HG03575 (cell line): ENCODE measurements at regions not wholly inside any gene's neighbourhood (a gene's known extent, or its start where the extent isn't known, plus 50 kb on each side); places are given as distances from the start of the nearest gene placed in this dataset.
"Not testable (repeated sequence)": the region's sequence is repeated elsewhere in the genome, so short reads cannot be mapped to it uniquely, and the experiment has no call there.

Source experiments
- ATAC-seq: cut with Tn5 transposase; IDR thresholded peaks from one replicate; pipeline ENCODE4 v1.9.1; 2021; ENCODE audit not compliant: unreplicated experiment, insufficient number of reproducible peaks, low FRiP score; ENCODE audit errors: extremely low read depth

GRCh38 chr7:106501605-106502580, 159.1 kb downstream of the CCDC71L start:
- no peak for ATAC-seq

GRCh38 chr7:106499897-106500296, 161.1 kb downstream of the CCDC71L start:
- ATAC-seq, result no peak

GRCh38 chr7:106498005-106498404, 163.0 kb downstream of the CCDC71L start:
- not testable (repeated sequence) for ATAC-seq

- no peak for ATAC-seq
These were observed 167.8 kb downstream of the CCDC71L start for GRCh38 chr7:106493041-106493731.

- ATAC-seq, result no peak
These were observed 172.5 kb downstream of the CCDC71L start for GRCh38 chr7:106488465-106488864.

GRCh38 chr7:106487892-106488291, 173.1 kb downstream of the CCDC71L start:
- ATAC-seq, result no peak

GRCh38 chr7:106486331-106486730, 174.6 kb downstream of the CCDC71L start:
- ATAC-seq, result no peak

GRCh38 chr7:106485919-106486318, 175.0 kb downstream of the CCDC71L start:
- ATAC-seq, result no peak

GRCh38 chr7:106485031-106485551, 175.9 kb downstream of the CCDC71L start:
- no peak for ATAC-seq

GRCh38 chr7:106484562-106484961, 176.4 kb downstream of the CCDC71L start:
- no peak for ATAC-seq

- ATAC-seq, result no peak
These were observed 178.9 kb downstream of the CCDC71L start for GRCh38 chr7:106482091-106482490.

GRCh38 chr7:106480616-106481031, 180.3 kb downstream of the CCDC71L start:
- ATAC-seq, result no peak

GRCh38 chr7:106480161-106480579, 180.8 kb downstream of the CCDC71L start:
- ATAC-seq, result no peak

- ATAC-seq, result no peak
These were observed 184.2 kb downstream of the CCDC71L start for GRCh38 chr7:106476751-106477150.

GRCh38 chr7:106472741-106473140, 188.0 kb upstream of the NAMPT start:
- ATAC-seq, result no peak

GRCh38 chr7:106471686-106472440, 187.1 kb upstream of the NAMPT start:
- no peak for ATAC-seq

- ATAC-seq, result no peak
These were observed 186.2 kb upstream of the NAMPT start for GRCh38 chr7:106471021-106471420.

- ATAC-seq, result no peak
These were observed 182.1 kb upstream of the NAMPT start for GRCh38 chr7:106466867-106467266.
